GM18508 (cell line): ENCODE measurements at regions not wholly inside any gene's neighbourhood (a gene's known extent, or its start where the extent isn't known, plus 50 kb on each side); places are given as distances from the start of the nearest gene placed in this dataset.
"Not testable (repeated sequence)": the region's sequence is repeated elsewhere in the genome, so short reads cannot be mapped to it uniquely, and the experiment has no call there.

Experiments
- ATAC-seq: cut with Tn5 transposase; IDR thresholded peaks from one replicate; pipeline ENCODE4 v1.9.1; 2021; ENCODE audit warnings: moderate number of reproducible peaks; ENCODE audit not compliant: insufficient read depth, unreplicated experiment

DNA sequence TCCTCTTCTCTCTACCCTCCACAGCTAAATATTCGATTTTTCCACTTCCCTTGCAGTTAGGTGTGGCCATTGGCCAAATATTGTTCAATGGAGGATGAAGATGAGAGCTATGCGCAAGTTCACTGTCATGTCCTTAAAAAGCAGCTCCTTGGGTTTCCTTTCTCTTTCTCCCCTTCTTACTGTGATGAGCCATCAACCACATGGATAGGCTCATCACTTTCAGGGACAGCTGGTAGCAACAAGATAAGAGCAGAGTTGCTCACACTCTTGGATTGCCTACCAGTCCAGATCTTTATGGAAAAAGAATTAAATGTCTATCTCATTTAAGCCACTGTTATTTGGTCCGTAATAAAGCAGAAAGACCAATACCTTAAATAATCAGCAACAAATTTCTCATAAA lies 377.0 kb downstream of the DDX10 start:
- ATAC-seq: no peak

DNA sequence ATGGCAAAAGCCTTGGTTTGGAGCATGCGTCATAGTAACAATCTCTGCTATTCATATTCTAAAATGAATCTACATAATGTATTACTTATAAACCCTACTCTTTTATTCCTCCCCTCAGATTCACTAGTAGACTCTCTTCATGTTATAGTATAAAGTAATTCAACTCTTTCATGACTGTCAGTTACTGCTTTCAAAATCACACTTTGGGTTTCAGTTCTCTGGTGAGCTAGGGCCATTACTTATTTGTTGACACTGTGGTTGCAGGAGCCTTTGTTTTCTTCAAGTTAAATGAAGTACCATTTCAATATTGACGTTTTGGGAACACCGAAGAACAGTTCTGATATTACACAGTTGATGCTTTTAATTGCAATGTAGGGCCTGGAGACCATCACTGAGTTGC lies 378.4 kb downstream of the DDX10 start:
- ATAC-seq: no peak

DNA sequence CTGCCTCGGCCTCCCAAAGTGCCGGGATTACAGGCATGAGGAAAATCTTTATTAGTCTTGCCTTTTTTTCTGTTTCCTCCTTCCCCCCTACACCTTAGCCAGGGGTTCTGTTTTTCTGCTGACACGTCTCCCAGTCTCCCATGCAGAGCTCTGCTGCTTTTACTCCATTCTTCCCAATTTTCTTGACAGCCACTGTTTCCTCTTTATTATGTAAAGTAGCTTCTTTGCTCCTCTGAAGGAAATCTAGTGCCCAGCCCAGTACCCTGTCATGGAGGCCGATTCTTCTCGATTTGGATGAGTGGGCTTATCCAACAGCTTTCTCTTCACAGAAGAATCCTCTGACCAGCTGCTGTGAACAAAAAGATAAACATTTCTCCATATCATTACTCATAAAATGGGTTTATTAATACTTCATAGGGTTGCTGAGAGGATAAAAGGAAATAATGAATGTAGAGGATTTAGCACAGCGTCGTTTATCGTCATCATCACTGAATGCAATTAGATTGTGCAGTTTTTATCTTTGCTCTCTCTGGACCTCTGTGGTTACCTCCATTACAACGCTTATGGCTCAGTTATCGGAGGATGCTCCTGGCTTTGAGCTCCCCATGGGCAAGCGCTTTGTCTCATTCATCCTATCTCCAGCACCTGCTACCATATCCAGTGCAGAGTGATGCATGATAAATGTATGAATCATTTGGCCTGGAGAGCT lies 375.6 kb upstream of the C11orf87 start:
- ATAC-seq: no peak

DNA sequence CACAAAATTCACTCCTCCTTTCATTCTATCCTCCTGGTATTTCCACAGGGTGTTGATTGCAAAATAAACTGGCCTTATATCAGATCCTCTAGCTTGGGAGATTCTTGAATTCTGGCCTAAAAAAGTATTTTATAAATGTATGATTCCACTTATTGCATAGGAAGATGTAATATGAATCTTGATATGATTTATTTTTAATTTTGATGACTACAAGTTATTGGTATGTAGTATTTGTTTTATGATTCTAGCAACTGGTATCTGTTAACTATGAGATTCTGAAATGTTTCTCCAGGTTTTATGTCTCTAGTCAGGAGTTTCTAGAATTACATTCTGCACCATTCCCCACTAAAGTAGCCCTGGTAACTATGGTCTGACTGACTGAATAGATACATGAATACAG lies 373.9 kb upstream of the C11orf87 start:
- no peak for ATAC-seq

DNA sequence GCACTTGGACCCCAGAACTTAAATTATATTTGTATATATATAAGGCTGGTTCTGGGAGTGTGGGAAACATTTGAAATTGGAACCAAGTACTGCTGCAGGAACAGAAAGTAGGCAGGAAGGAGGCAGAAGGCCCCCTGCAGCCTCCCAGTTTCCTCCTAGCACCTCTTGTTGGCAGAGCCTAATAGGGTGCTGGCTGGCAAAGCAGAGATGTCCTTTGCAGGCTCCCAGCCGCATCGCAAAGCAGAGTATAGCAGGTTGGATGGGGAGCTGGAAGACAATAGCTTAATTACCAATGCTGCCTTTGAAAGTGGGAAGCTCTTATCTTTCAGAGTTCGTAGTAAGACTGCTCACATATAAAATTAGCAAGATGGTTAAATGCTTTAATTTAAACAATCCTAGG lies 370.8 kb upstream of the C11orf87 start:
- no peak for ATAC-seq

DNA sequence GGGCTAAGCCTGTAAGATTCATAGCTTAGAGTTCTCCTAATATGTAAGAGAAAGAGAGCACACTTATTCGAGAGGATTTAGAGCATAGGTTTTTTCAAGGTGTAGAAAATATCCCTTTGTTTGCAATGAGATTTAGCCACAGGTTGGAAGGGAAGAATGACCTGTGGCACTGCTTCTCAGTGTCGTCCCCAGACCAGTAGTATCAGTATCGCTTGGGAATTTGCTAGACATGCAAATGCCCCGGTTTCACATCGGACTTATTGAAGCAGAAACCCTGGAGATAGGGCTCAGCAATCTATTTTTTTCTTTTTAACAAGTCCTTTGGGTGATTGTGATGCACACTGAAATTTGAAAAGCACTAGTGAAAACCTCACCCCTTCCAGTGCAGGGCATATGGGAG lies 362.6 kb upstream of the C11orf87 start:
- ATAC-seq: no peak

DNA sequence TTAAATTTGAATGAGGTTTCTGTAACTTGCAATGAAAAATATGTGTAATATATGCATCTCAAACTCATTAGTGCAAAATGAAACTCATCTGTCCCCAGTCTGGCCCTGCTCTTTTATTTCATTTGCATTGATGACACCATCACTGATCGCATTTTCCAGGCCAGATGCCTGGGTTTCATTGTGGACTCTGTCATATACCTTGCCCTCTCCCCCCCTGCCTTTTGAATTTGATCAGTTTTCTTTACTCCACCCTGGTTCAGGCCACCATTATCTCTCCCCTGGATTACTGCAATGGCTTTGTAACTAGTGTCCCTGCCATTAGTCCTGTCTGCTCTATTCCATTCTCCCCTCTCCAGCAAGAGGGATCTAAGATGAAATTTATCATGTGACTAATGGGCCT lies 360.6 kb upstream of the C11orf87 start:
- ATAC-seq: no peak

DNA sequence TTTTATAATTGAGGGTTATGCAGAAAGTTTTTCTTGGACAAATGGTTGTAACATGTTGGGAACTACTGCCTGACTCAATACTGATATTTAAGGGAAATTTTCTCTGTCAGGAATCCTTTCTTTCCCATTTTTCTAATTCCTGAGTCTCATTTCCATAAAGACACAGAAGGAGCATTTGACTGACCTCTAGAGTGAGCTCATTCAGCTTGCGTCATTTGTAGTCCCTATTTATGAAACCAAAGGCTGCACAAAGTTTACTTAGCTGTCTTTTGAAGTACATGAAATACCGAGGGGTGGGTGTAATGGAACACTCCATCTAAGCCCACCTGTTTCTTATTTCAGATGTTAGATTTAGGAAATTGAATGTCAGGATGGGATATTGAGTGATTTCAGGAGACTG lies 359.5 kb upstream of the C11orf87 start:
- ATAC-seq: no peak

DNA sequence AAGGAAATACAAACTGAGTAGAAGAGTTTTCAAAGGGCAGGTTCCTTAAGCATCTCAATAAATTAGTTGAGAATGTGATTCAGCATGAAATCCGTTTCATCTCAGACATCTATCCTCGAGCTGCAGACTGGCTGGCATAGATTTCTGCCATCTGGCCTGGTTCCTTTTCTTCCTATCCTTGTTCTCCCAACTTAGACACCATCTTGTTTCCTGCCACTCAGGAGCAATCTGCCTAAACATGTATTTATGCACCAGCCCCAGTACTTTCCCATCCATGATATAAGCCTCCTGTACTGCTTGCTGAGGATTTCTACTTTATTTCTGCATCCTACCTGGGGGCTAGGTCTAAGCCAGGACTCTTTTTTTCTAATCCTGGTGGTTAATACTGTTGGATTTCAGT lies 359.1 kb upstream of the C11orf87 start:
- no peak for ATAC-seq

DNA sequence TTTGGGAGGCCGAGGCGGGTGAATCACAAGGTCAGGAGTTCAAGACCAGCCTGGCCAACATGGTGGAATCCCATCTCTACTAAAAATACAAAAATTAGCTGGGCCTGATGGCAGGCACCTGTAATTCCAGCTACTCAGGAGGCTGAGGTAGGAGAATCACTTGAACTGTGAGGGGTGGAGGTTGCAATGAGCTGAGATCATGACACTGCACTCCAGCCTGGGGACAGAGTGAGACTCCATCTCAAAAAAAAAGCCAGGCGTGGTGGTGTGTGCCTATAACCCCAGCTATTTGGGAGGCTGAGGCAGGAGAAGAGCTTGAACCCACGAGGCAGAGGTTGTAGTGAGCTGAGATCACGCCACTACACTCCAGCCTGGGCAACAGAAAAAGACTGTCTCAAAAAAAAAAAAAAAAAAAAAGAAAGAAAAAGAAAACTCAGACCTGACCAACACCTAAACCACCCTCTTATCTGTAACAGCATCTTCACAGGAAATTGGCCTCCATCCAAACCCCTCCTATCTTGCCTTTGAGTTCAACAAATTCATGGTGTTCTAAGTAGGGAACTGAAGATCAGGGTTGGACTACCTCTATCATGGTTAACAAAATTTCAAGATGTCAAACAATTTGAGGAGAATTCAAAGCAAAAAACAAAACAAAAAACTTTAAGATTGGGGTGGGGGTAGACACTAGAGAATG lies 357.2 kb upstream of the C11orf87 start:
- ATAC-seq: not testable (repeated sequence)

DNA sequence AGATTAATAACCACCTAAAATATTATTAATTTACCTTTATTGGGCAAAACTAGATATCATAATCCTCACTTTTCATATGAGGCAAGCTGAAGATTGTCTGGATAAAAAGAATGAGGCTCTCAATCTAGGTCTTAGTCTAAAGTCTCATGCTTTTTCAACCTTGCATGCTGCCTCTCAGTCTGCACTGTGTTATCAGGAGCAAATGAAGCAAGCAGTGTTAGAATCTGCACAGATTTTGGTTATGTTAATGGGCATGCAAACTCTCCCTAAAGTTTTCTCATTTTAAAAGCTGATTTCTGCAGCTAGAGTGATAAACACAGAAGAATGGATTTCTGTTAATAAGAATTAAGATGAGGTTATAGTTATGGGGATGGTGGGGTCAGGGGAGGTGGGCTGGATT lies 350.7 kb upstream of the C11orf87 start:
- no peak for ATAC-seq

DNA sequence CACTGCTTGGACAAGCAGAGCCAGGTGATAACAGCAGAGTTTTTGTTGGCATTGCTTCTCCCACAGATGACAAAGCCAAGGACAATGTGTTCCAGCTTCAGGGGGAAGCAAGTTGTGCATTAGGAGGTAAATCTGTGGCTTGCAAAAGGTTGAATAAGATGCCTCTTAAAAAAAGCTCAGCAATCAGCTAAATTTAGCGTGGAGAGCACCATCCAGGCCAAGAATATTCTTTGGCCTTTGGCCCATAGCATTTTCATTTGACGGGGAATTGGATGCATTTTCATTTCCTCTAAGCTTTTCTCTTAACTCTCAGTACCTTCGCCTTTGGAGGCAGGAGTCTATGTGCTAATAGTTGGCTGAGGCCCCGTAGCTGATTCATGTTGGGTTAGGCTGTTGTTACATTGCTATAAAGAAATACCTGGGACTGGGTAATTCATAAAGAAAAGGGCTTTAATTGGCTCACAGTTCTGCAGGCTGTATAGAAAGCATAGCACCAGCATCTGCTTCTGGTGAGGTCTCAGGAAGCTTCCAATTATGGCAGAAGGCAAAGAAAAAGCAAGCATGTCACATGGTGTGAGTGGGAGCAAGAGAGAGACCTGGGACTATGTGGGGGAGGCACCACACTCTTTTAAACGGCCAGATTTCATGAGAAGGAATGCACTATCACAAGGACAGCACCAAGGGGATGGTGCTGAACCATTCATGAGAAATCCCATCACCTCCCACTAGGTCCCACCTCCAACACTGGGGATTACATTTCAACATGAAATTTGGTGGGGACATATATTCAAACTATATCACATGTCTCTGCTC lies 350.1 kb upstream of the C11orf87 start:
- ATAC-seq: no peak

DNA sequence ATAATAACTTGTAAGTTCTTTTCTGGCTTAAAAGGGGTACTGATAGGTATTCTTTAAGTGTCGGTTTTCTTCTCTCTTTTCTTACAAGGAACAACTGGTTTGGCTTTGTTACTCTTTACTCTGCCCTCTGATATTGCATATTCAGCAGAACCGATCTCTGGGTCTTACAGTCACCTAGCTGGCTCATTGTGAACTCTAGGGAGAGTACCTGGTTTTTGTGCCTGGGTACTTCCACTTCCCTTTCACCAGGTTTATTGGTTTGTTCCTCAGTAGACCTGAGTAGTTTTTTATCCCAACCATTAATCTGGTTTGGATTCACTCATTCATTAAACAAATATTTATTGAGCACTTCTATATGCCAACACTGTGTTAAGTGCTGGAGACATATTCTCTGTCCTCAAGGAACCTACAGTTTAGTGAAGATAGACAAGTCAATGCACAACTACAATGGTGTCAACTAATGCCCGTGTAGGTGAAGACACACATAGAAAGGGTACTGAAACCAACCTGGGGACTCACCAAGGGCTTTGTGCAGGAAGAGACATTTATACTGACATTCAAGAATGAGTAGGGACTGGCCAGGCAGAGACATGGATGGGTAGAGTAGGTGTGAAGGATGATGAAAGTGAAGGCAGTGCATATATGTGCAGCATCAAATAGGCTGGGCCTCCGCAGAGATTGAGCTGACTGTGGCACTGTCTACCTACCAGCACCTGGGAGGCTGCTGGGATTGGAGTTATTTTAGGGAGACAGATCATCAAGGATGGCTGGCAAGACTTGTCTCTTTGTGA lies 348.8 kb upstream of the C11orf87 start:
- no peak for ATAC-seq

DNA sequence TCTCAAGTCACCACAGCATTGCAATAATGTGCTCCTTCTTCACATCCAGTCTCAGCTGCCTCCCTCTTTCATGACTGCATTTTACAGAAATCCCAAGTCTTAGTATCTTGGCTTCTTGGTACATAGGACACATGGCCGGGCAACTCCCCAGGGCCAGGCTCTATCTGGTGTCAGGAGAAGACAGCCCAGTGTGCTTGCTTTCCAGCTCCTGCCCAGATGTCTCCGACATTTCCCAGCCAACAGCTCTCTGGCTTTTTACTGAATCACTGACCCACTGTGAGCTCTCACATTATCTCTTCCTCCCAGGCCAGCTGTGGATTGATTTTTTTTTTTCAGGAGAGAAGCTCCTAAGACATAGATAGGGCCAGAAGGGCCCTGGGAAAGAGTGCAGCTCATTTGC lies 346.0 kb upstream of the C11orf87 start:
- no peak for ATAC-seq

DNA sequence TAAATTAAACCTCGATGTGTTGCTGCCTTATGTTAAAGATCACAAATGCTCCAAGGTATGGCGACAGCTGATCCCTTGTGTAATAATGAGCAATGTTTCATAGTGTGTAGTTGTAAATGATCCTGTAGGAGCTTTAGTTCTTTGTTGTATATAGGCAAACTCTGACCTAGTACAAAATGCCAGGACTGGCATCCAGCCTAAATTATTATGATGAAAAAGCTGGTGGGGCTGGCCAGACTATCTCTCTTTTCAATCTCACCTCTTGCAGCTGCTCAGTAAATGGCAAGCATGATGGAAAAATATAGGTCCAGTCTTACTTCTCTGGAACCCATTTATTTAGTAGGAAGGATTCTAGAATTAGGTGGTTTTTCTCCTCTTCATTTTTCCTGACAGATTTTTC lies 345.1 kb upstream of the C11orf87 start:
- ATAC-seq: no peak

DNA sequence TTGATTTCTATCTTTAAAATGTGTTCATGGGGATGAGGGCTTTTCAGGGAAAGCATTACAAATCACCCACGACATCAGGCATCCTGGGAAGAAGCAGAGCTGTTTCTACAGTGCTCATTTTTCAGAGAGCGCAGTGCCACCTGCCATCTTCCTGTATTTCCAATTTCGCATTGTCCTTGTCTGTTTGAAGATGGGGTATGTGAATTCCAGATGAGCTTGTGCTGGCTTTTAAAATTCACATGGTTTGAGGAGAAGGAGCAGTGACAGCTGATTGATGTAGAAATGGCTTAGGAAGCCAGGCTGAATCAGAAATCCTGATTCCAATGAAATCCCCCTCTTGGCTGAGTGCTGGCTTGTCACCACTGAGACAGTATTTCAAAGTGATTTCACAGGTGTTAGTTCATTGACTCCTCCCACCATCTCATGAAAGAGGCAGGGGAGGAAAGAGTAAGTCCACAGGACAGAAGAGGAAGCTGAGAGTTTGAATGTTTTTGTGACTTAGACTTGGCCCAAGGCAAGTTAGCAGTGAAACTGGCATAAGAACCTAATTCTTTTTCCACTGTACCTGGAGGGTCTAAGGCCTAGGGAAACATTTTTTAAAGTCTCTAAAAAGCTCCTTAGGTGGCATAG lies 344.6 kb upstream of the C11orf87 start:
- no peak for ATAC-seq

DNA sequence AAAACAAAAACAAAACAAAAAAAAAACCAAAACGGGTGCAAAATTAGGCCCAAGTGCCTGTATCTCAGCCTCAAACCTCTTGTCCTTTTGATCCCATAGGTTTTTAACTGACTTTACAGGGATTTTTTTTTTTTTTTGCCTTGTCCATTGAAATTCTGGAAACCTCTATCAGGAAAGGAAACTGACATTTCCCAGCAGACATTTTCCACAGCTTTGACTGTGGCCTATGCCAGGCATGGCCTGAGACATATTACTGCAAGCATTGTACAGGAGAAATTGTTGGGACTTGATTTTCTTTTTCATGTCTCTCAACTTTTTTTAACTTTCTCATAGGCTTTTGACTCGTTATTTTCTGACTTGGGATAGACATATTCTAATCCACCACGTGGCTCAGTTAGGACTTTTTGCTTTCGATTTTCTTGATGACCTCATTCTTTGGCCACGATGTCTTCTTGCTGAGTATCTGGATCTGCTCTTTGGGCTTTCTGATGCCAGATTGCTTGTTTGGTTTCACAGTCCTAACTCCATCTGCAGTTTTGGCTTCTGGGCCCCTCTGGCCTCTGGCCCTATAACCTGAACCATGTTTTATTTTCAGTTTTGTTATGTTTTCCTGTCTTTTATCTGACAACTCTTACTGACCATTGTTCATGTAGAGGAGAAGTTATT lies 336.1 kb upstream of the C11orf87 start:
- no peak for ATAC-seq

DNA sequence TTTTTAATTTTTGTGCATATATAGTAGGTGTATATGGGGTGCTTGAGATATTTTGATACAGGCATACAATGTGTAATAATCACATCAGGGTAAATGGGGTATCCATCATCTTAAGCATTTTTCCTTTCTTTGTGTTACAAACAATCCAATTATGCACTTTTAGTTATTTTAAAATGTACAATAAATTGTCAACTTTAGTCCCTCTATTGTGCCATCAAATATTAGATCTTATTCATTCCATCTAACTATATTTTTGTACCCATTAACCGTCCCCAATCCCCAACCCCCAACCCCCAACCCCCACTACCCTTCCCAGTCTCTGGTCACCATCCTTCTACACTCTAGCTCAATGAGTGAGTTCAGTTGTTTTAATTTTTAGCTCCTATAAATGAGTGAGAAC lies 335.1 kb upstream of the C11orf87 start:
- no peak for ATAC-seq

DNA sequence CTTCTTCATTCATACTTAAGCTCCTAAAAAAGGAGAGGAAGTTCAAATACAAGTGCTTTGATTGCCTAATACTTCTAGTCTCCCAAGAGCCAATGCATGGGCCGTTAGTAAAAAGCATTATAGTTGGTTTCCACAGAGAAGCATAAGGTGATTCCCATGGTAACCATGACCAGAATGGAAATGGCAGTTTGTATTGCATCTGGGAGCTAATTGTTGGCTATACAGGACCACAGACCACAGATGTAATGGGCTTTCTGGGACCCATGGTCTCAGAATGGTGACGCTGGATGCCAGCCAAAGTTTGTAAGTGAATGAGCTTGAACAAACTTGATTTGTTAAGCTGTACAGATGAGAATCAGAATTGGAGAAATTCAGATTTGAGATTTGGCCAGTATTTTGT lies 333.9 kb upstream of the C11orf87 start:
- ATAC-seq: no peak

DNA sequence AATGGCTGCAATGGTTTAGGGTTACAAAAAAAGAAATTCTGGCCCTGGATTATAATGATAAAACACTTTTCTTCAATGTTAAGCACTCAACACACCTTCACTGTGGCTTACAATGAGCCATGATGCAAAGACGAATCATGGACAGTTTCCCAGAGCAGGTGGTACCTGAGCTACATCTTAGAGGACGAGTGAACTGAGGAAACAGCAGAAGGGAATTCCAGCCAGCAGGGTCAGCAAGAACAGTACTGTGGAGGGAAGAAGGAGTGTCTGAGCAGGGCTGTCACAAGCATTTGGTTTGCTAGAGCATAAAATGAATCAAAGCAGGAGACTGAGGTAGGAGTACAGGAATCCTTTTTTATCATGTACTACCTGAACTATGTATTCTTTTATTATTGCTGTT lies 332.8 kb upstream of the C11orf87 start:
- no peak for ATAC-seq
